ENCODE measurements at regions not wholly inside any gene's neighbourhood (a gene's known extent, or its start where the extent isn't known, plus 50 kb on each side); places are given as distances from the start of the nearest gene placed in this dataset.

- no peak for TF ChIP-seq POLR2A (IDR thresholded peaks at IDR 0.05; ENCODE audit: low read depth, low read length)
- no peak for TF ChIP-seq POLR2AphosphoS5 (IDR thresholded peaks at IDR 0.05; ENCODE audit: low read depth, low read length)
- TF ChIP-seq TAF1 (IDR thresholded peaks at IDR 0.05; ENCODE audit: low read depth, low read length): no peak
- no peak for TF ChIP-seq SPI1 (IDR thresholded peaks at IDR 0.05; ENCODE audit: low read depth, low read length)
- TF ChIP-seq POU2F2 (IDR thresholded peaks at IDR 0.05; ENCODE audit: low read depth, low read length): no peak
Observed at GRCh38 chr2:129325151-129325550, 654.3 kb upstream of the RAB6C start.
